ENCODE measurements at regions not wholly inside any gene's neighbourhood (a gene's known extent, or its start where the extent isn't known, plus 50 kb on each side); places are given as distances from the start of the nearest gene placed in this dataset.

GRCh38 chr10:108180878-108181277, 1016.4 kb upstream of the SORCS1 start:
- TF ChIP-seq SP1 (IDR thresholded peaks at IDR 0.05) (no peak), L3MBTL2 (conservative IDR thresholded peaks at IDR 0.05) (no peak), NFRKB (IDR thresholded peaks at IDR 0.05) (no peak)

All from HEK293T (cell line).